Muscle layer of colon (tissue), 2 donors: ENCODE measurements at regions not wholly inside any gene's neighbourhood (a gene's known extent, or its start where the extent isn't known, plus 50 kb on each side); places are given as distances from the start of the nearest gene placed in this dataset.

Experiments used
- H3K27ac ChIP-seq: one replicate; pipeline ENCODE4 v1.7.0; 2013; ENCODE audit warnings: low read depth, mild to moderate bottlenecking, low read length, moderate library complexity
- H3K27me3 ChIP-seq, 2 donors: one replicate each; pipeline ENCODE4 v1.7.0; 2013; ENCODE audit warnings: low read length in 2 of 2, mild to moderate bottlenecking in 2 of 2; ENCODE audit not compliant: insufficient read depth in 2 of 2, control insufficient read depth in 1 of 2
- H3K36me3 ChIP-seq: one replicate; pipeline ENCODE4 v1.7.0; 2013; ENCODE audit warnings: mild to moderate bottlenecking, low read length; ENCODE audit not compliant: insufficient read depth
- H3K4me1 ChIP-seq: one replicate; pipeline ENCODE4 v1.7.0; 2013; ENCODE audit warnings: mild to moderate bottlenecking, low read length; ENCODE audit not compliant: insufficient read depth
- H3K4me3 ChIP-seq, 2 donors: one replicate each; pipeline ENCODE4 v1.7.0; 2013; ENCODE audit warnings: low read length in 2 of 2, low read depth in 1 of 2, mild to moderate bottlenecking in 1 of 2, moderate library complexity in 1 of 2
- H3K9ac ChIP-seq: one replicate; pipeline ENCODE4 v1.7.0; 2013; ENCODE audit warnings: low read length
- H3K9me3 ChIP-seq: one replicate; pipeline ENCODE4 v1.7.0; 2013; ENCODE audit warnings: mild to moderate bottlenecking, low read length
- donor health status: abdominal sarcoma.
- donor health status: Adenocarcinoma of cecum.

GRCh38 chr2:40544072-40544471 lies 92.2 kb upstream of the SLC8A1 start:
- no peaks in the 10 kb centered on the region for H3K9me3 ChIP-seq
- H3K27me3 ChIP-seq, result no peaks in the 10 kb centered on the region
- H3K4me1 ChIP-seq, result no peaks in the 10 kb centered on the region
- H3K36me3 ChIP-seq, result no peaks in the 10 kb centered on the region
- H3K9ac ChIP-seq, result no peak overlapping the region
- no peak overlapping the region for H3K4me3 ChIP-seq
- H3K27ac ChIP-seq, result no peak overlapping the region

GRCh38 chr2:40545645-40546044 lies 93.8 kb upstream of the SLC8A1 start:
- H3K27me3 ChIP-seq, result no peaks in the 10 kb centered on the region
- H3K4me3 ChIP-seq, result no peak overlapping the region
- H3K36me3 ChIP-seq, result no peaks in the 10 kb centered on the region
- H3K9me3 ChIP-seq, result no peaks in the 10 kb centered on the region
- no peak overlapping the region for H3K9ac ChIP-seq
- no peaks in the 10 kb centered on the region for H3K4me1 ChIP-seq
- H3K27ac ChIP-seq, result no peak overlapping the region

GRCh38 chr2:40546439-40547191 lies 94.7 kb upstream of the SLC8A1 start:
- Histone ChIP-seq H3K9ac (no peak overlapping the region), H3K27me3 (no peaks in the 10 kb centered on the region), H3K36me3 (no peaks in the 10 kb centered on the region), H3K9me3 (no peaks in the 10 kb centered on the region), H3K4me3 (no peak overlapping the region), H3K27ac (no peak overlapping the region), H3K4me1 (no peaks in the 10 kb centered on the region)

GRCh38 chr2:40548521-40548920 lies 96.6 kb upstream of the SLC8A1 start:
- no peak overlapping the region for H3K27ac ChIP-seq

GRCh38 chr2:40550085-40550484 lies 98.2 kb upstream of the SLC8A1 start:
- H3K27ac ChIP-seq, result no peak overlapping the region
- no peaks in the 10 kb centered on the region for H3K9me3 ChIP-seq
- H3K36me3 ChIP-seq, result no peaks in the 10 kb centered on the region
- H3K4me3 ChIP-seq, result no peak overlapping the region
- H3K4me1 ChIP-seq, result no peaks in the 10 kb centered on the region
- H3K27me3 ChIP-seq, result no peaks in the 10 kb centered on the region
- no peak overlapping the region for H3K9ac ChIP-seq

More at GRCh38 chr2:40548521-40548920, 96.6 kb upstream of the SLC8A1 start:
- H3K4me1 ChIP-seq, result no peaks in the 10 kb centered on the region
- no peak overlapping the region for H3K9ac ChIP-seq
- H3K27me3 ChIP-seq, result no peaks in the 10 kb centered on the region
- no peaks in the 10 kb centered on the region for H3K36me3 ChIP-seq
- H3K4me3 ChIP-seq, result no peak overlapping the region
- H3K9me3 ChIP-seq, result no peaks in the 10 kb centered on the region

GRCh38 chr2:40551081-40551480 lies 99.2 kb upstream of the SLC8A1 start:
- Histone ChIP-seq H3K9me3 (no peaks in the 10 kb centered on the region), H3K27me3 (no peaks in the 10 kb centered on the region), H3K27ac (no peak overlapping the region), H3K9ac (no peak overlapping the region), H3K36me3 (no peaks in the 10 kb centered on the region), H3K4me3 (no peak overlapping the region), H3K4me1 (no peaks in the 10 kb centered on the region)

- no peaks in the 10 kb centered on the region for H3K9me3 ChIP-seq
- H3K27ac ChIP-seq, result no peak overlapping the region
- H3K9ac ChIP-seq, result no peak overlapping the region
- no peaks in the 10 kb centered on the region for H3K27me3 ChIP-seq
- H3K36me3 ChIP-seq, result no peaks in the 10 kb centered on the region
- no peaks in the 10 kb centered on the region for H3K4me1 ChIP-seq
- H3K4me3 ChIP-seq, result no peak overlapping the region
Observed at GRCh38 chr2:40554665-40555294, 102.9 kb upstream of the SLC8A1 start.

- no peaks in the 10 kb centered on the region for H3K4me1 ChIP-seq
- no peak overlapping the region for H3K27ac ChIP-seq
Observed at GRCh38 chr2:40556293-40556692, 104.4 kb upstream of the SLC8A1 start.

GRCh38 chr2:40556739-40557138 lies 104.8 kb upstream of the SLC8A1 start:
- H3K9me3 ChIP-seq, result no peaks in the 10 kb centered on the region
- no peak overlapping the region for H3K4me3 ChIP-seq
- H3K27me3 ChIP-seq, result no peaks in the 10 kb centered on the region
- H3K9ac ChIP-seq, result no peak overlapping the region
- no peak overlapping the region for H3K27ac ChIP-seq
- no peaks in the 10 kb centered on the region for H3K36me3 ChIP-seq
- H3K4me1 ChIP-seq, result no peaks in the 10 kb centered on the region

More at GRCh38 chr2:40556293-40556692, 104.4 kb upstream of the SLC8A1 start:
- H3K36me3 ChIP-seq, result no peaks in the 10 kb centered on the region
- no peaks in the 10 kb centered on the region for H3K9me3 ChIP-seq
- no peaks in the 10 kb centered on the region for H3K27me3 ChIP-seq
- H3K9ac ChIP-seq, result no peak overlapping the region
- H3K4me3 ChIP-seq, result no peak overlapping the region

- Histone ChIP-seq H3K9me3 (no peaks in the 10 kb centered on the region), H3K27ac (no peak overlapping the region), H3K4me1 (no peaks in the 10 kb centered on the region), H3K9ac (no peak overlapping the region), H3K36me3 (no peaks in the 10 kb centered on the region), H3K27me3 (no peaks in the 10 kb centered on the region), H3K4me3 (no peak overlapping the region)
Observed at GRCh38 chr2:40558761-40559160, 106.9 kb upstream of the SLC8A1 start.

- no peak overlapping the region for H3K9ac ChIP-seq
- no peaks in the 10 kb centered on the region for H3K27me3 ChIP-seq
- H3K9me3 ChIP-seq, result no peaks in the 10 kb centered on the region
- no peaks in the 10 kb centered on the region for H3K4me1 ChIP-seq
- no peak overlapping the region for H3K27ac ChIP-seq
- no peak overlapping the region for H3K4me3 ChIP-seq
- no peaks in the 10 kb centered on the region for H3K36me3 ChIP-seq
Observed at GRCh38 chr2:40559175-40559574, 107.3 kb upstream of the SLC8A1 start.

- Histone ChIP-seq H3K9ac (no peak overlapping the region), H3K9me3 (no peaks in the 10 kb centered on the region), H3K27ac (no peak overlapping the region), H3K36me3 (no peaks in the 10 kb centered on the region), H3K27me3 (no peaks in the 10 kb centered on the region), H3K4me1 (no peaks in the 10 kb centered on the region), H3K4me3 (no peak overlapping the region)
Observed at GRCh38 chr2:40564184-40564583, 112.3 kb upstream of the SLC8A1 start.
